ENCODE measurements at regions not wholly inside any gene's neighbourhood (a gene's known extent, or its start where the extent isn't known, plus 50 kb on each side); places are given as distances from the start of the nearest gene placed in this dataset.

GRCh38 chr10:113282564-113282963, 270.3 kb upstream of the HABP2 start:
- H3K27ac Mint-ChIP-seq (ENCODE audit: unreplicated experiment), result no peak overlapping the region
- TF ChIP-seq, protein P1, sequence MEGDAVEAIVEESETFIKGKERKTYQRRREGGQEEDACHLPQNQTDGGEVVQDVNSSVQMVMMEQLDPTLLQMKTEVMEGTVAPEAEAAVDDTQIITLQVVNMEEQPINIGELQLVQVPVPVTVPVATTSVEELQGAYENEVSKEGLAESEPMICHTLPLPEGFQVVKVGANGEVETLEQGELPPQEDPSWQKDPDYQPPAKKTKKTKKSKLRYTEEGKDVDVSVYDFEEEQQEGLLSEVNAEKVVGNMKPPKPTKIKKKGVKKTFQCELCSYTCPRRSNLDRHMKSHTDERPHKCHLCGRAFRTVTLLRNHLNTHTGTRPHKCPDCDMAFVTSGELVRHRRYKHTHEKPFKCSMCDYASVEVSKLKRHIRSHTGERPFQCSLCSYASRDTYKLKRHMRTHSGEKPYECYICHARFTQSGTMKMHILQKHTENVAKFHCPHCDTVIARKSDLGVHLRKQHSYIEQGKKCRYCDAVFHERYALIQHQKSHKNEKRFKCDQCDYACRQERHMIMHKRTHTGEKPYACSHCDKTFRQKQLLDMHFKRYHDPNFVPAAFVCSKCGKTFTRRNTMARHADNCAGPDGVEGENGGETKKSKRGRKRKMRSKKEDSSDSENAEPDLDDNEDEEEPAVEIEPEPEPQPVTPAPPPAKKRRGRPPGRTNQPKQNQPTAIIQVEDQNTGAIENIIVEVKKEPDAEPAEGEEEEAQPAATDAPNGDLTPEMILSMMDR (IDR thresholded peaks at IDR 0.05), result no peak
- H3K4me1 Mint-ChIP-seq (ENCODE audit: unreplicated experiment), result peaks cover 50% of the 10 kb centered on the region
- no peaks in the 10 kb centered on the region for H3K27me3 Mint-ChIP-seq (ENCODE audit: unreplicated experiment)
- H3K36me3 Mint-ChIP-seq (ENCODE audit: unreplicated experiment), result no peaks in the 10 kb centered on the region
- peaks cover 3% of the 10 kb centered on the region for H3K9me3 Mint-ChIP-seq (ENCODE audit: unreplicated experiment)
- no peak for DNase-seq (ENCODE audit: extremely low spot score, unreplicated experiment)
- no peak overlapping the region for H3K4me3 Mint-ChIP-seq (ENCODE audit: unreplicated experiment)

DNA sequence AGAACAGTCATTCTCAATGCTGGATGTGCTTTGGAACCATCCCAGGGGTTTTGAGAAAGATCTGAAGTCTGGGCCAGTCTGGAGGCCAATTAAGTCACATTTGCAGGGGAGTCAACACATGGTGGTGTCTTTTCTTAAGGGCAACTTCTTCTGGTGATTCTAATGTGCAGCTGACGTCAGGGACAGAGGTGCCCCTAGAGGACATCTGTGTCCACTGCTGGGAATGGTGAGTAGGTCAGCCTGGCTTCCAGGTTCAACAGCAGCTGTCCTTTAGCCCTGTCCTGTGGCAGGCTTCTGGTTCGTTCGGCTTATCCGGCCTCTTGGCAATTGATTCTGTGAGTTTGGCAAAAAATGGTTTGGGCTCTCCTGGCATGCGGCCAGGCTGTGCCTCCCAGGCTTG, 269.7 kb upstream of the HABP2 start:
- Mint-ChIP-seq H3K9me3 (ENCODE audit: unreplicated experiment) (peaks cover 3% of the 10 kb centered on the region), H3K27me3 (ENCODE audit: unreplicated experiment) (no peaks in the 10 kb centered on the region), H3K4me3 (ENCODE audit: unreplicated experiment) (no peak overlapping the region), H3K27ac (ENCODE audit: unreplicated experiment) (no peak overlapping the region), H3K36me3 (ENCODE audit: unreplicated experiment) (no peaks in the 10 kb centered on the region), H3K4me1 (ENCODE audit: unreplicated experiment) (peaks cover 44% of the 10 kb centered on the region)
- TF ChIP-seq, protein P1 (IDR thresholded peaks at IDR 0.05), result no peak
- DNase-seq (ENCODE audit: extremely low spot score, unreplicated experiment), result no peak

DNA sequence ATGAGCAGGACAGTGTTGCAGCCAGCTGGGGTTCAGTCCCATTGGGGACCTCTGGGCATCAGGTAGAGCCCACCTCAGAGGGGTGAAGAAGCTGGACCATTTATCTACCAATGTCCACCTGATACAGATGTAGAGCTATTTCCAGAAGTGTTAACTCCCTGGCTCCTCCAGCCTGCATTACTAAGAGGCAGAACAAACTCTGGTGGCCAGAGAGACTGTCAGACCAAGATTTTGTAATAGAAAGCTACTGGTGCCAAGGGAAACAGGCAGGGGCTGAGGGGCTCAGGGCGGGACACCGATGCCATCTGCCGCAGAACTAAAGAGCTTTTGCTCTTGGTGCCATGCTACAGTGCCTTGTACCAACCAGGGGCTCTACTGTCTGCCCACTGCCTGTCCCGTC, 268.2 kb upstream of the HABP2 start:
- H3K4me3 Mint-ChIP-seq (ENCODE audit: unreplicated experiment), result no peak overlapping the region
- H3K27ac Mint-ChIP-seq (ENCODE audit: unreplicated experiment), result peak overlapping the region; percentile 68
- no peaks in the 10 kb centered on the region for H3K27me3 Mint-ChIP-seq (ENCODE audit: unreplicated experiment)
- H3K9me3 Mint-ChIP-seq (ENCODE audit: unreplicated experiment), result peaks cover 3% of the 10 kb centered on the region
- H3K4me1 Mint-ChIP-seq (ENCODE audit: unreplicated experiment), result peaks cover 31% of the 10 kb centered on the region
- DNase-seq (ENCODE audit: extremely low spot score, unreplicated experiment), result no peak
- TF ChIP-seq, protein P1 (IDR thresholded peaks at IDR 0.05), result no peak
- H3K36me3 Mint-ChIP-seq (ENCODE audit: unreplicated experiment), result no peaks in the 10 kb centered on the region

GRCh38 chr10:113285305-113285704, 267.5 kb upstream of the HABP2 start:
- TF ChIP-seq, protein P1 (IDR thresholded peaks at IDR 0.05), result no peak

DNA sequence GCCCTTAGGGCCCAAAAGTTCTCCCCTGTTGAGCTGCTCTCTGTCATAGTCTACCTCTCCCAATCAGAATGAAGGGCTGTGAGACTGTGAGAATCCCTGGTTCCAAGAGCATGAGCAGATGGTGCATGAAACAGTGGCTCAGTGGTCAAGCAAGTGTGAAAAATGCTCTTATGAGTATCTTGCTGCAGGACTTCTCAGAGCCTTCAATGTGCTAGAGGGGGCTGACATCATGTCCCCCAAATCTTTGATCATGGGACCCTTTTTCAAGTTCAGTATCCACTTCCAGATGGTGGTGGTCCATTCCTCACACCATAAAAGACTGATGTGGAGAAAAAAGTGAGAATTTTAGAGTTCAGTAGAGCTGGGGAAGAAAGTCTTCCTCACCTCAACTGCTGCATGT, 265.3 kb upstream of the HABP2 start:
- DNase-seq (ENCODE audit: extremely low spot score, unreplicated experiment), result no peak
- Mint-ChIP-seq H3K36me3 (ENCODE audit: unreplicated experiment) (no peaks in the 10 kb centered on the region), H3K27me3 (ENCODE audit: unreplicated experiment) (no peaks in the 10 kb centered on the region), H3K4me3 (ENCODE audit: unreplicated experiment) (no peak overlapping the region), H3K27ac (ENCODE audit: unreplicated experiment) (no peak overlapping the region), H3K9me3 (ENCODE audit: unreplicated experiment) (peaks cover 3% of the 10 kb centered on the region), H3K4me1 (ENCODE audit: unreplicated experiment) (peaks cover 37% of the 10 kb centered on the region)
- TF ChIP-seq, protein P1 (IDR thresholded peaks at IDR 0.05), result no peak

More at GRCh38 chr10:113285305-113285704, 267.5 kb upstream of the HABP2 start:
- Mint-ChIP-seq H3K4me3 (ENCODE audit: unreplicated experiment) (no peak overlapping the region), H3K9me3 (ENCODE audit: unreplicated experiment) (peaks cover 3% of the 10 kb centered on the region), H3K4me1 (ENCODE audit: unreplicated experiment) (peaks cover 26% of the 10 kb centered on the region), H3K27me3 (ENCODE audit: unreplicated experiment) (no peaks in the 10 kb centered on the region), H3K27ac (ENCODE audit: unreplicated experiment) (peak overlapping the region; percentile 68), H3K36me3 (ENCODE audit: unreplicated experiment) (no peaks in the 10 kb centered on the region)
- DNase-seq (ENCODE audit: extremely low spot score, unreplicated experiment), result no peak

Data from osteocyte (in vitro differentiated cells).